ENCODE measurements at regions not wholly inside any gene's neighbourhood (a gene's known extent, or its start where the extent isn't known, plus 50 kb on each side); places are given as distances from the start of the nearest gene placed in this dataset.
"Not testable (repeated sequence)": the region's sequence is repeated elsewhere in the genome, so short reads cannot be mapped to it uniquely, and the experiment has no call there.

DNA sequence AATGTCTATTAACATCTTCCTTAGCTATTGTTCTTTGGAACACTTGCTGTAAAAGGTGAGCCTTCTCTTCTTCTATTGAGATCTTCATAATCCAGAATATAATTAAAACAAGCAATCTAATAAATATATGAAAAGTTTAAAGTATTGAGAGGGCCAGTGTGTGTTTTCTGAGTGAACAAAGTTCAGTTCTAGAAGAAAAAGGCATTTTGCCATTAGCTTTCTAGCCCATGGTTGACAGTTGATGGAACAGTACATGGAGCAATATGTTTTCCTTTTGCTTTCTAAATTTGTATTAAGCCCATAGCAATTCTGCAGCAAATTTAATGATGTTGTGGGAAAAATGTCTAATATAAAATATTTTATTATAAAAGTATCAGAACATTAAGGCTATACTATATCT is 853.0 kb downstream of the TRHDE start:
- Histone ChIP-seq H3K9me3 (replicated peaks in 1 of 11) (no peaks in the 10 kb centered on the region), H3K27me3 (no peaks in the 10 kb centered on the region), H3K4me1 (no peaks in the 10 kb centered on the region), H3K27ac (no peak overlapping the region), H3K9ac (no peak overlapping the region), H3K4me3 (no peak overlapping the region), H4K20me1 (no peaks in the 10 kb centered on the region), H3K4me2 (no peak overlapping the region), H3K36me3 (no peaks in the 10 kb centered on the region)
- no peak for TF ChIP-seq Cebpa-rat (IDR thresholded peaks at IDR 0.05)

DNA sequence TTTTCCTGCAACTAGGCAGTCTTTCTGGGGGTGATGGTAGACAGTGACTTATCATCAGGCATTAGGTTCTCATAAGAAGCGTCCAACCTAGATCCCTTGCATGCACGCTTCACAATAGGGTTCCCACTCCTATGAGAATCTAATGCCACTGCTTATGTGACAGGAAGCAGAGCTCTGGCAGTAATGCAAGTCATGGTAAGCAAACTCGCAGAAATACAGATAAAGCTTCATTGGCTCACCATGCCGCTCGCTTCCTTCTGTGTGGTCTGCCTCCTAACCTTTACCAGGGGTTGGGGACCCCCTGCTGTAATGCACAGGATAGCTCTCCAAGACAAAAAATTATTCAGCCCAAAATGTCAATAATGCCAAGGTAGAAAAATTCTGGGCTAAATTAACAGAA is 864.2 kb downstream of the TRHDE start:
- Histone ChIP-seq H3K9me3 (replicated peaks in 1 of 11) (no peaks in the 10 kb centered on the region), H3K36me3 (no peaks in the 10 kb centered on the region), H3K9ac (no peak overlapping the region), H3K4me2 (no peak overlapping the region), H3K27ac (no peak overlapping the region), H3K4me1 (no peaks in the 10 kb centered on the region), H3K27me3 (no peaks in the 10 kb centered on the region), H4K20me1 (no peaks in the 10 kb centered on the region), H3K4me3 (no peak overlapping the region)
- no peak for TF ChIP-seq Cebpa-rat (IDR thresholded peaks at IDR 0.05)

- H4K20me1 ChIP-seq; H3K9me3 ChIP-seq (replicated peaks in 1 of 11); H3K4me3 ChIP-seq; H3K27ac ChIP-seq; H3K9ac ChIP-seq; H3K36me3 ChIP-seq; H3K4me1 ChIP-seq; H3K27me3 ChIP-seq; H3K4me2 ChIP-seq: not testable (repeated sequence)
Measured at GRCh38 chr12:73139642-73140041, 867.5 kb downstream of the TRHDE start.

DNA sequence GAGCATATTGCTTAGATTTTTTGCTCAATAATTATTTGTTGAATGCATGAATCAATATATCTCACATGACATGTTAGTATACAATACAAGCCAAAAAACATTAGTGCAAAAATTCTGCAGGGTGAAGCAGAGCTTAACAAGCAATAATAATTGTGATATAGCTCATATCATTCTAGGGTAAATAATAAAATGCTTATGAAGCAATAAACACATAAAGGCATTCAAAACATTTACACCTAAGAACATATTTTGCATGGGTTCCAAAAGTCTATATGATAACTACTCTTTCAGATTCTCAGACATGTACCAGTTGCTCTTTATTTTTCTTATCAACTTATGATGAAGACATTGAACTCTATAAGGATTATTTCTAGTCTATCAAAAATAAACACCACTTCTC is 886.2 kb downstream of the TRHDE start:
- Histone ChIP-seq H3K36me3 (no peaks in the 10 kb centered on the region), H4K20me1 (no peaks in the 10 kb centered on the region), H3K9me3 (replicated peaks in 1 of 11) (no peaks in the 10 kb centered on the region), H3K27ac (no peak overlapping the region), H3K27me3 (no peaks in the 10 kb centered on the region), H3K4me2 (no peak overlapping the region), H3K4me3 (no peak overlapping the region), H3K4me1 (peaks cover 0 to 2% (median 0%) of the 10 kb centered on the region in 10 experiments; a peak in 5 of 20 replicates), H3K9ac (no peak overlapping the region)
- TF ChIP-seq Cebpa-rat (IDR thresholded peaks at IDR 0.05): no peak

DNA sequence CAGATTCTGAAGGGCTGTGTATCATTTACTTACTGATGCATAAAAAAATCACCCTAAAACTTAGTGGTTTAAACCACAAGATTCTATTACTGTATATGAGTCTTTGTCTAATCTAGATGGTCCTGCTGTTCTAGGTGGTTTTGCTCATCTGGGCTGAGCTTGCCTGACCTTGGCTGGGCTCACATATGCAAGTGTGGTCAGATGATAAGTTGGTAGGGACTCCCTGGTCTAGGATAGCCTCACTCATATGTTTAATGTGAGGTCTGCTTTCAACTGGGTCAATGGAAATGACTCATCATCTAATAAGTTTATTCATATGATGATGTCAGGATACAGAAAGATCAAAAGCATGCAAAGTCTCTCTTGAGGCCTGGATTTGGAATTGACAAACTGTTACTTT is 887.8 kb downstream of the TRHDE start:
- no peak for TF ChIP-seq Cebpa-rat (IDR thresholded peaks at IDR 0.05)
- no peaks in the 10 kb centered on the region for H3K9me3 ChIP-seq (replicated peaks in 1 of 11)
- H3K4me1 ChIP-seq: peaks cover 0 to 18% (median 6%) of the 10 kb centered on the region in 10 experiments; a peak in 9 of 20 replicates
- no peaks in the 10 kb centered on the region for H3K27me3 ChIP-seq
- no peak overlapping the region for H3K4me2 ChIP-seq
- H3K27ac ChIP-seq: no peak overlapping the region
- H3K9ac ChIP-seq: no peak overlapping the region
- H3K4me3 ChIP-seq: no peak overlapping the region
- no peaks in the 10 kb centered on the region for H4K20me1 ChIP-seq
- no peaks in the 10 kb centered on the region for H3K36me3 ChIP-seq

DNA sequence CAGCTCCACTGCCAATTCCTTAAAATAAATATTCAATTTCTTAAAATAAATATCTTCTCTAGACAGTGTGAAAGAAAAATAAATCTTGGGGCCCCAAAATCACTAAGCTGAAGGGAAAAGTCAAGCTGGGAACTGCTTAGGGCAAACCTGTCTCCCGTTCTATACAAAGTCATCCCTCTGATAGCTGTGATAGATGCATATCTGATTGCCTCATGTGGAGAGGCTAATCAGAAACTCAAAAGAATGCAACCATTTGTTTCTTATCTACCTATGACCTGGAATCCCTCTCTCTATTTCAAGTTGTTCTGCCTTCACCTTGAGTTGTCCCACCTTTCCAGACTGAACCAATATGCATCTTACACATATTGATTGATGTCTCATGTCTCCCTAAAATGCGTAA is 889.8 kb downstream of the TRHDE start:
- H3K27ac ChIP-seq: no peak overlapping the region
- TF ChIP-seq Cebpa-rat (IDR thresholded peaks at IDR 0.05): no peak
- H3K36me3 ChIP-seq: no peaks in the 10 kb centered on the region
- H3K4me3 ChIP-seq: no peak overlapping the region
- H3K9ac ChIP-seq: no peak overlapping the region
- H3K9me3 ChIP-seq (replicated peaks in 1 of 11): no peaks in the 10 kb centered on the region
- peaks cover 0 to 18% (median 6%) of the 10 kb centered on the region in 10 experiments; a peak in 9 of 20 replicates for H3K4me1 ChIP-seq
- H3K27me3 ChIP-seq: no peaks in the 10 kb centered on the region
- no peak overlapping the region for H3K4me2 ChIP-seq
- no peaks in the 10 kb centered on the region for H4K20me1 ChIP-seq

- Histone ChIP-seq H3K4me1 (0 out of 20 replicates have a peak, but pooled peaks cover 0 to 4% (median 0%) of the 10 kb centered on the region in 10 experiments), H3K4me2 (no peak overlapping the region), H3K9me3 (replicated peaks in 1 of 11) (peaks cover 12 to 26% (median 18%) of the 10 kb centered on the region in 11 experiments), H3K27me3 (no peaks in the 10 kb centered on the region), H3K27ac (no peak overlapping the region), H3K4me3 (no peak overlapping the region), H3K36me3 (no peaks in the 10 kb centered on the region), H4K20me1 (no peaks in the 10 kb centered on the region), H3K9ac (no peak overlapping the region)
- TF ChIP-seq Cebpa-rat (IDR thresholded peaks at IDR 0.05): no peak
Measured at GRCh38 chr12:73180734-73181133, 908.6 kb downstream of the TRHDE start.

GRCh38 chr12:73181244-73181643 is 909.1 kb downstream of the TRHDE start:
- no peak overlapping the region for H3K9ac ChIP-seq

DNA sequence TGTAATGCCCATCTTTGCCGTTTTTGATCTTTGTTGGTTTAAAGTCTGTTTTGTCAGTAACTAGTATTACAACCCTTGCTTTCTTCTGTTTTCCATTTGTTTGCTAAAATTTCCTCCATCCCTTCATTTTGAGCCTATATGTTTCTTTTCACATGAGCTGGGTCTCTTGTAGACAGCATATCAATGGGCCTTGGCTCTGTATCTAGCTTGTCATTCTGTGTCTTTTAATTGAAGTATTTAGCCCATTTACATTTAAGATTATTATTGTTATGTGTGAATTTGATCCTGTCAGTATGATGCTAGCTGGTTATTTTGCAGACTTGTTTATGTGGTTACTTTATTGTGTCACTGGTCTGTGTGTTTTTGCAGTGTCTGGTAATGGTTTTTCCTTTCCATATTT is 913.2 kb downstream of the TRHDE start:
- H3K4me2 ChIP-seq: no peak overlapping the region
- no peaks in the 10 kb centered on the region for H3K27me3 ChIP-seq

More at GRCh38 chr12:73181244-73181643, 909.1 kb downstream of the TRHDE start:
- 0 out of 20 replicates have a peak, but pooled peaks cover 0 to 4% (median 0%) of the 10 kb centered on the region in 10 experiments for H3K4me1 ChIP-seq
- no peak overlapping the region for H3K4me2 ChIP-seq
- no peak for TF ChIP-seq Cebpa-rat (IDR thresholded peaks at IDR 0.05)
- no peak overlapping the region for H3K4me3 ChIP-seq
- no peaks in the 10 kb centered on the region for H4K20me1 ChIP-seq
- no peaks in the 10 kb centered on the region for H3K36me3 ChIP-seq
- H3K27me3 ChIP-seq: no peaks in the 10 kb centered on the region
- H3K27ac ChIP-seq: no peak overlapping the region
- peaks cover 17 to 31% (median 23%) of the 10 kb centered on the region in 11 experiments for H3K9me3 ChIP-seq (replicated peaks in 1 of 11)

GRCh38 chr12:73186272-73186671 is 914.1 kb downstream of the TRHDE start:
- Histone ChIP-seq H3K4me3 (no peak overlapping the region), H3K27ac (no peak overlapping the region), H3K36me3 (no peaks in the 10 kb centered on the region), H3K9ac (no peak overlapping the region), H3K27me3 (no peaks in the 10 kb centered on the region), H4K20me1 (no peaks in the 10 kb centered on the region), H3K9me3 (replicated peaks in 1 of 11) (peaks cover 20 to 37% (median 27%) of the 10 kb centered on the region in 11 experiments), H3K4me1 (no peaks in the 10 kb centered on the region), H3K4me2 (no peak overlapping the region)
- TF ChIP-seq Cebpa-rat (IDR thresholded peaks at IDR 0.05): no peak

More for the DNA sequence above, 913.2 kb downstream of the TRHDE start:
- Histone ChIP-seq H3K4me3 (no peak overlapping the region), H4K20me1 (no peaks in the 10 kb centered on the region), H3K9ac (no peak overlapping the region), H3K27ac (no peak overlapping the region), H3K36me3 (no peaks in the 10 kb centered on the region), H3K4me1 (no peaks in the 10 kb centered on the region), H3K9me3 (replicated peaks in 1 of 11) (peaks cover 20 to 37% (median 27%) of the 10 kb centered on the region in 11 experiments)
- no peak for TF ChIP-seq Cebpa-rat (IDR thresholded peaks at IDR 0.05)
